ENCODE measurements at regions not wholly inside any gene's neighbourhood (a gene's known extent, or its start where the extent isn't known, plus 50 kb on each side); places are given as distances from the start of the nearest gene placed in this dataset.

- Histone ChIP-seq H3K27ac (ENCODE audit: extremely low read depth, low read depth, low read length) (no peak overlapping the region), H3K4me1 (ENCODE audit: control insufficient read depth, insufficient read depth, low read length) (no peaks in the 10 kb centered on the region), H3K9me3 (ENCODE audit: control insufficient read depth, insufficient read depth, low read depth, low read length) (no peaks in the 10 kb centered on the region), H3K4me3 (ENCODE audit: low read depth, low read length) (no peak overlapping the region), H3K36me3 (ENCODE audit: control insufficient read depth in 2 of 2, insufficient read depth in 1 of 2, low read length in 2 of 2) (no peaks in the 10 kb centered on the region)
- TF ChIP-seq PATZ1 (tag by site-specific recombination; IDR thresholded peaks at IDR 0.05), result no peak
- TF ChIP-seq ZNF132 (tag by site-specific recombination; IDR thresholded peaks at IDR 0.05; ENCODE audit: borderline replicate concordance), result no peak
- ChIA-PET CTCF (no interaction called here), POLR2A (no interaction called here)
Observed at GRCh38 chr3:180820400-180820799, 92.1 kb upstream of the FXR1 start.

- Histone ChIP-seq H3K4me3 (ENCODE audit: low read depth, low read length) (no peak overlapping the region), H3K4me1 (ENCODE audit: control insufficient read depth, insufficient read depth, low read length) (no peaks in the 10 kb centered on the region), H3K27ac (ENCODE audit: extremely low read depth, low read depth, low read length) (no peak overlapping the region), H3K36me3 (ENCODE audit: control insufficient read depth in 2 of 2, insufficient read depth in 1 of 2, low read length in 2 of 2) (no peaks in the 10 kb centered on the region), H3K9me3 (ENCODE audit: control insufficient read depth, insufficient read depth, low read depth, low read length) (no peaks in the 10 kb centered on the region)
- TF ChIP-seq ZNF555 (tag by site-specific recombination; conservative IDR thresholded peaks at IDR 0.05), result no peak
- TF ChIP-seq ZNF211 (tag by site-specific recombination; IDR thresholded peaks at IDR 0.05; ENCODE audit: low read depth), result no peak
- TF ChIP-seq ZNF324 (tag by site-specific recombination; IDR thresholded peaks at IDR 0.05), result no peak
- no peak for TF ChIP-seq GFI1B (tag by site-specific recombination; IDR thresholded peaks at IDR 0.05)
- TF ChIP-seq ZFP69B (tag by site-specific recombination; IDR thresholded peaks at IDR 0.05), result no peak
- no peak for TF ChIP-seq GLI2 (tag by site-specific recombination; IDR thresholded peaks at IDR 0.05; ENCODE audit: borderline replicate concordance, low read depth)
- TF ChIP-seq AEBP2 (tag by site-specific recombination; IDR thresholded peaks at IDR 0.05; ENCODE audit: borderline replicate concordance), result no peak
- no peak for TF ChIP-seq SP3 (tag by site-specific recombination; IDR thresholded peaks at IDR 0.05)
- TF ChIP-seq ZNF48 (tag by site-specific recombination; IDR thresholded peaks at IDR 0.05), result no peak
- TF ChIP-seq KLF8 (tag by site-specific recombination; IDR thresholded peaks at IDR 0.05), result no peak
- no peak for TF ChIP-seq ZNF280C (tag by site-specific recombination; IDR thresholded peaks at IDR 0.05)
- no peak for TF ChIP-seq TRIM28 (IDR thresholded peaks at IDR 0.05; ENCODE audit: borderline replicate concordance, low read length)
- TF ChIP-seq ZNF423 (tag by site-specific recombination; IDR thresholded peaks at IDR 0.05), result no peak
- no peak for TF ChIP-seq ZNF580 (tag by site-specific recombination; IDR thresholded peaks at IDR 0.05)
- TF ChIP-seq ZNF837 (tag by site-specific recombination; IDR thresholded peaks at IDR 0.05), result no peak
- no peak for TF ChIP-seq ZBTB20 (tag by site-specific recombination; IDR thresholded peaks at IDR 0.05)
- no peak for TF ChIP-seq ZNF654 (tag by site-specific recombination; IDR thresholded peaks at IDR 0.05; ENCODE audit: low read depth)
- TF ChIP-seq ZNF155 (tag by site-specific recombination; IDR thresholded peaks at IDR 0.05), result no peak
- TF ChIP-seq GLIS2 (tag by site-specific recombination; IDR thresholded peaks at IDR 0.05), result no peak
- TF ChIP-seq ZXDB (tag by site-specific recombination; IDR thresholded peaks at IDR 0.05), result no peak
- POLR2A ChIA-PET, result no interaction called here
- CTCF ChIA-PET, result interaction anchor here (0.6 kb wide), 1 partner anchor 23 kb away, joined by 3 read pairs; no protein-coding TSS in a partner anchor
Observed at GRCh38 chr3:180825964-180826363, 86.5 kb upstream of the FXR1 start.

Measured in HEK293 (cell line).